A549 (cell line): ENCODE measurements at regions not wholly inside any gene's neighbourhood (a gene's known extent, or its start where the extent isn't known, plus 50 kb on each side); places are given as distances from the start of the nearest gene placed in this dataset.

Source experiments
- CEBPB ChIP-seq, 2 experiments: fragments of >200 bp in 1 of 2; sonication (Bioruptor Twin) in 1 of 2; formaldehyde crosslinking in 1 of 2; IDR thresholded peaks; 2 replicates each; pipeline ENCODE4 v1.6.1; 2012 to 2016
- EP300 ChIP-seq, 2 experiments: fragments of >200 bp; sonication (Bioruptor Twin); formaldehyde crosslinking; IDR thresholded peaks; 2 replicates in 1 of 2; 3 replicates in 1 of 2; pipeline ENCODE4 v1.6.1; 2016 to 2017
- HOXA7 ChIP-seq: fragments of 250-450 bp; sonication (Bioruptor Pico); IDR thresholded peaks from 2 replicates; pipeline ENCODE4 v1.5.0; 2020; ENCODE audit warnings: mild to moderate bottlenecking, moderate library complexity
- JUNB ChIP-seq: fragments of >200 bp; sonication (Bioruptor Twin); formaldehyde crosslinking; IDR thresholded peaks from 2 replicates; pipeline ENCODE4 v1.6.1; 2016
- MAX ChIP-seq: IDR thresholded peaks from 2 replicates; pipeline ENCODE4 v1.6.1; 2012
- NPAS2 ChIP-seq: fragments of 250-450 bp; sonication (Bioruptor Pico); IDR thresholded peaks from 2 replicates; pipeline ENCODE4 v1.8.0; 2022; ENCODE audit warnings: mild to moderate bottlenecking, moderate library complexity, borderline replicate concordance
- POLR2A ChIP-seq: IDR thresholded peaks from 2 replicates; pipeline ENCODE4 v1.6.1; 2012; ENCODE audit warnings: mild to moderate bottlenecking, low read length
- RAD21 ChIP-seq, 2 experiments: fragments of >200 bp in 1 of 2; sonication (Bioruptor Twin) in 1 of 2; formaldehyde crosslinking in 1 of 2; IDR thresholded peaks in 1 of 2; conservative IDR thresholded peaks in 1 of 2; 2 replicates in 1 of 2; 3 replicates in 1 of 2; pipeline ENCODE4 v1.6.1; 2012 to 2018; ENCODE audit warnings: inconsistent platforms in 1 of 2
- REST ChIP-seq: fragments of 200-600 bp; sonication (generic); IDR thresholded peaks from 2 replicates; pipeline ENCODE4 v1.6.1; 2016; ENCODE audit warnings: antibody characterized with exemption, mild to moderate bottlenecking, moderate library complexity
- USF2 ChIP-seq: fragments of 450-650 bp; IDR thresholded peaks from 2 replicates; pipeline ENCODE4 v1.6.1; 2014; ENCODE audit warnings: antibody characterized with exemption
- TF ChIP-seq, protein P1 (sequence below): fragments of >200 bp; sonication (Bioruptor Twin); formaldehyde crosslinking; IDR thresholded peaks from 3 replicates; pipeline ENCODE4 v1.5.1; 2016
- TF ChIP-seq, protein P2 (sequence below): fragments of 150-350 bp; IDR thresholded peaks from 2 replicates; pipeline ENCODE4 v1.6.1; 2014; ENCODE audit warnings: low read depth, mild to moderate bottlenecking, low read length

DNA sequence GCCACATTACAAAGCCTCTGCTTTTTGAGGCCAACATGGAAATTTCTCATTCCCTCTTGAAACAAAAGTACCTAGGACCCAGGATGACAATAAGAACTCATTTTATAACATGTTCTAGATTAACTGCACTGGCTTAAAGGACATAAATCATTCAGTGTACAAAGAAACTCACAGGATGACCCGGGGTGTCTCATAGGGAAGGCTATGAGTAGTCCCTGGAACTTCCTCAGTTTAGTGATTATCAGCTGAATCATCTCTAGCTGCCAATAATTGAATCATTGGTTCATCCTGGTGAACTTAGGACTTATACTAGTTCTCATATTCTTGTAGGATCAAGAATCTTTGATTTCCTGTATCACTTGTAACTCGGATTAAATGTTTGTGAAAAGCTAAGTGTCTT, 95.8 kb upstream of the WDR1 start:
- TF ChIP-seq POLR2A (no peak), MAX (no peak), JUNB (no peak), USF2 (no peak), CEBPB (IDR thresholded peaks at IDR 0.05) (no peak), REST (no peak), RAD21 (conservative IDR thresholded peaks at IDR 0.05 in 1 of 2, IDR thresholded peaks at IDR 0.05 in 1 of 2) (no peak), EP300 (IDR thresholded peaks at IDR 0.05) (no peak), NPAS2 (no peak), HOXA7 (CRISPR knock-in tag) (no peak)
- TF ChIP-seq, protein P1, sequence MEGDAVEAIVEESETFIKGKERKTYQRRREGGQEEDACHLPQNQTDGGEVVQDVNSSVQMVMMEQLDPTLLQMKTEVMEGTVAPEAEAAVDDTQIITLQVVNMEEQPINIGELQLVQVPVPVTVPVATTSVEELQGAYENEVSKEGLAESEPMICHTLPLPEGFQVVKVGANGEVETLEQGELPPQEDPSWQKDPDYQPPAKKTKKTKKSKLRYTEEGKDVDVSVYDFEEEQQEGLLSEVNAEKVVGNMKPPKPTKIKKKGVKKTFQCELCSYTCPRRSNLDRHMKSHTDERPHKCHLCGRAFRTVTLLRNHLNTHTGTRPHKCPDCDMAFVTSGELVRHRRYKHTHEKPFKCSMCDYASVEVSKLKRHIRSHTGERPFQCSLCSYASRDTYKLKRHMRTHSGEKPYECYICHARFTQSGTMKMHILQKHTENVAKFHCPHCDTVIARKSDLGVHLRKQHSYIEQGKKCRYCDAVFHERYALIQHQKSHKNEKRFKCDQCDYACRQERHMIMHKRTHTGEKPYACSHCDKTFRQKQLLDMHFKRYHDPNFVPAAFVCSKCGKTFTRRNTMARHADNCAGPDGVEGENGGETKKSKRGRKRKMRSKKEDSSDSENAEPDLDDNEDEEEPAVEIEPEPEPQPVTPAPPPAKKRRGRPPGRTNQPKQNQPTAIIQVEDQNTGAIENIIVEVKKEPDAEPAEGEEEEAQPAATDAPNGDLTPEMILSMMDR = no peak
- TF ChIP-seq, protein P2, sequence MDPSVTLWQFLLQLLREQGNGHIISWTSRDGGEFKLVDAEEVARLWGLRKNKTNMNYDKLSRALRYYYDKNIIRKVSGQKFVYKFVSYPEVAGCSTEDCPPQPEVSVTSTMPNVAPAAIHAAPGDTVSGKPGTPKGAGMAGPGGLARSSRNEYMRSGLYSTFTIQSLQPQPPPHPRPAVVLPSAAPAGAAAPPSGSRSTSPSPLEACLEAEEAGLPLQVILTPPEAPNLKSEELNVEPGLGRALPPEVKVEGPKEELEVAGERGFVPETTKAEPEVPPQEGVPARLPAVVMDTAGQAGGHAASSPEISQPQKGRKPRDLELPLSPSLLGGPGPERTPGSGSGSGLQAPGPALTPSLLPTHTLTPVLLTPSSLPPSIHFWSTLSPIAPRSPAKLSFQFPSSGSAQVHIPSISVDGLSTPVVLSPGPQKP = no peak
